Vagina (tissue), 2 donors: ENCODE measurements at regions not wholly inside any gene's neighbourhood (a gene's known extent, or its start where the extent isn't known, plus 50 kb on each side); places are given as distances from the start of the nearest gene placed in this dataset.

Experiments
- POLR2A ChIP-seq, 2 donors: fragments of 450-650 bp; IDR thresholded peaks; one replicate each; pipeline ENCODE4 v1.6.1; 2017; ENCODE audit warnings: antibody characterized with exemption in 2 of 2, mild to moderate bottlenecking in 2 of 2, moderate library complexity in 2 of 2
- TF ChIP-seq, protein P1 (sequence below), 3 experiments: fragments of 450-650 bp in 2 of 3; fragments of 200-600 bp in 1 of 3; sonication (generic) in 1 of 3; IDR thresholded peaks; one replicate each; pipeline ENCODE4 v1.5.1; 2017 to 2019; ENCODE audit warnings: antibody characterized with exemption in 3 of 3, mild to moderate bottlenecking in 2 of 3, moderate library complexity in 2 of 3

DNA sequence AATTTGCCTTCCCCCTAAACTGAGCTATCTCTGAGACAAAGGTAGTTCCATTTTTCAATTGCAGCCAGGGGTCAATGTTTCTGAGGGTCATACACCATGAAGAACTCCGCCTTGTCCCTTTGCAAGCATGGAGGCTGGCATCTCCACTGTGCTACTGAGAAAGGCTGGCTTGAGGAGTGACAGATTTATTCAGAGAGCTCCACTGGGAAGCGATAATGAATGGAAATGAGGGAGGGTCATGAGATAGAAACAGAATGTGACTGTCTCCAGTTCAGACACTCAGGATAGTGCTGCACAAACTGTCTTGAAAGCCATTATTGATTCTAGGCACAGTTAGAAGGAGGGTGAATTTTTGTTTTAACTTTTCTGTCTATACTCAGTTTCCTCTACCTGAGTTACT lies 197.5 kb downstream of the ZNF326 start:
- TF ChIP-seq, protein P1, sequence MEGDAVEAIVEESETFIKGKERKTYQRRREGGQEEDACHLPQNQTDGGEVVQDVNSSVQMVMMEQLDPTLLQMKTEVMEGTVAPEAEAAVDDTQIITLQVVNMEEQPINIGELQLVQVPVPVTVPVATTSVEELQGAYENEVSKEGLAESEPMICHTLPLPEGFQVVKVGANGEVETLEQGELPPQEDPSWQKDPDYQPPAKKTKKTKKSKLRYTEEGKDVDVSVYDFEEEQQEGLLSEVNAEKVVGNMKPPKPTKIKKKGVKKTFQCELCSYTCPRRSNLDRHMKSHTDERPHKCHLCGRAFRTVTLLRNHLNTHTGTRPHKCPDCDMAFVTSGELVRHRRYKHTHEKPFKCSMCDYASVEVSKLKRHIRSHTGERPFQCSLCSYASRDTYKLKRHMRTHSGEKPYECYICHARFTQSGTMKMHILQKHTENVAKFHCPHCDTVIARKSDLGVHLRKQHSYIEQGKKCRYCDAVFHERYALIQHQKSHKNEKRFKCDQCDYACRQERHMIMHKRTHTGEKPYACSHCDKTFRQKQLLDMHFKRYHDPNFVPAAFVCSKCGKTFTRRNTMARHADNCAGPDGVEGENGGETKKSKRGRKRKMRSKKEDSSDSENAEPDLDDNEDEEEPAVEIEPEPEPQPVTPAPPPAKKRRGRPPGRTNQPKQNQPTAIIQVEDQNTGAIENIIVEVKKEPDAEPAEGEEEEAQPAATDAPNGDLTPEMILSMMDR (IDR thresholded peaks at IDR 0.05), result no peak
- TF ChIP-seq POLR2A (IDR thresholded peaks at IDR 0.05), result no peak
